NCI-H1694 treated with DMSO at 0.1 percent for 48 hours (cell line): ENCODE measurements at regions not wholly inside any gene's neighbourhood (a gene's known extent, or its start where the extent isn't known, plus 50 kb on each side); places are given as distances from the start of the nearest gene placed in this dataset.
A peak's percentile ranks its signal among the peaks of the same experiment; 100 is the strongest.
"Not testable (repeated sequence)": the region's sequence is repeated elsewhere in the genome, so short reads cannot be mapped to it uniquely, and the experiment has no call there.

Source experiments
- DNase-seq: peaks from one replicate; lab custom pipeline; 2025; lab: John Stamatoyannopoulos, UW

- no peak for DNase-seq
Measured at GRCh38 chr5:63118221-63118620, 539.6 kb downstream of the LRRC70 start.

GRCh38 chr5:63111891-63112290 is 533.3 kb downstream of the LRRC70 start:
- DNase-seq = no peak

GRCh38 chr5:63101870-63102269 is 523.3 kb downstream of the LRRC70 start:
- no peak for DNase-seq

GRCh38 chr5:63097286-63097685 is 518.7 kb downstream of the LRRC70 start:
- no peak for DNase-seq

- DNase-seq = no peak
Measured at GRCh38 chr5:63094730-63095129, 516.1 kb downstream of the LRRC70 start.

GRCh38 chr5:63089147-63089546 is 510.5 kb downstream of the LRRC70 start:
- DNase-seq = no peak

GRCh38 chr5:63085561-63085960 is 506.9 kb downstream of the LRRC70 start:
- peak; percentile 11 for DNase-seq

GRCh38 chr5:63083689-63084088 is 505.1 kb downstream of the LRRC70 start:
- DNase-seq = not testable (repeated sequence)

GRCh38 chr5:63081402-63081801 is 502.8 kb downstream of the LRRC70 start:
- no peak for DNase-seq

- no peak for DNase-seq
Measured at GRCh38 chr5:63070001-63070400, 491.4 kb downstream of the LRRC70 start.

GRCh38 chr5:63055421-63055820 is 476.8 kb downstream of the LRRC70 start:
- DNase-seq = no peak

GRCh38 chr5:63053019-63053638 is 474.5 kb downstream of the LRRC70 start:
- DNase-seq = no peak

- no peak for DNase-seq
Measured at GRCh38 chr5:63050916-63051315, 472.3 kb downstream of the LRRC70 start.

- DNase-seq = no peak
Measured at GRCh38 chr5:63049935-63050334, 471.3 kb downstream of the LRRC70 start.

- DNase-seq = no peak
Measured at GRCh38 chr5:63043792-63044191, 465.2 kb downstream of the LRRC70 start.

GRCh38 chr5:63032343-63032742 is 453.7 kb downstream of the LRRC70 start:
- no peak for DNase-seq

- DNase-seq = no peak
Measured at GRCh38 chr5:63029891-63030290, 451.3 kb downstream of the LRRC70 start.

GRCh38 chr5:63025679-63026078 is 447.1 kb downstream of the LRRC70 start:
- DNase-seq = no peak

GRCh38 chr5:63022403-63022802 is 443.8 kb downstream of the LRRC70 start:
- DNase-seq = no peak

- no peak for DNase-seq
Measured at GRCh38 chr5:63011158-63011557, 432.5 kb downstream of the LRRC70 start.

- DNase-seq = no peak
Measured at GRCh38 chr5:63008195-63008594, 429.6 kb downstream of the LRRC70 start.

GRCh38 chr5:62994842-62995241 is 416.2 kb downstream of the LRRC70 start:
- not testable (repeated sequence) for DNase-seq

- no peak for DNase-seq
Measured at GRCh38 chr5:62985749-62986148, 407.1 kb downstream of the LRRC70 start.

GRCh38 chr5:62982348-62982747 is 403.7 kb downstream of the LRRC70 start:
- no peak for DNase-seq

- no peak for DNase-seq
Measured at GRCh38 chr5:62980884-62981283, 402.3 kb downstream of the LRRC70 start.
